M059J (cell line): ENCODE measurements at regions not wholly inside any gene's neighbourhood (a gene's known extent, or its start where the extent isn't known, plus 50 kb on each side); places are given as distances from the start of the nearest gene placed in this dataset.

Experiments
- DNase-seq: peaks from one replicate; pipeline ENCODE4 v3.0.0-alpha.2; 2012; ENCODE audit warnings: low read depth

DNA sequence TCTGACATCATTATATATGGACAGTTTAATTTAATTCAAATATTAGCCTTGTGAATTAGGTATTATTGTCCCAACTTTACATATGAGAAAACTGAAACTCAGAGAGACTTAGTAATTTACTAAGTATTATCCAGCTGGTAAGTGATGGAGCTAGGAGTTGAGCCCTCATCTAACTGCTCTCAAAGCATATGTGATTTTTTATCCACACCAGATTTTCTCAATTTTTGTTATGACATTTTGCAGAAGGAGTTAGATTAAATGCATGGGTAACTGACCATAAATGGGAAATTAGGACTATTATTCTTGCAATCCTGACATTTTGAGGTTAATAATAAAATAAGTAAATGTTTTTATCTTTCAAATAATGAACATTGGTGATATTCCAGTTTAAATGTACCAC lies 778.3 kb upstream of the SORCS1 start:
- no peak for DNase-seq

DNA sequence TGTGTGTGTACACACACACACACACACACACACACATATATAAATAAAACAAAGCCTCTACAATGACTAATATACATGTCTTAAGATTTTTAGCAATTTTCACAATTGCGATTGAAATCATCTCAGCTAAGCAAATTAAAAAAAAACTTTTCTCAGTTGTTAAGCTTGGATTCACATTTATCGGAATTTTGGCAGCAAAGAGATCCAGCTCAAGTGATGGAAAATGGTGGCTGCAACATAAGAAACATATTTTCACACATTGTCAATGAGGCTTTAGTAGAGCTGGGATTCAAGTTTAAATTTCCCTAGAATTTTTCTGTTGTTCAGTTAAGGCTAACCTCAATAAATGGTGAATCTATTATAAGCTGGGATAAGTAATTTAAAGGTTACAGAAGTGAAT lies 768.6 kb upstream of the SORCS1 start:
- DNase-seq, result no peak

DNA sequence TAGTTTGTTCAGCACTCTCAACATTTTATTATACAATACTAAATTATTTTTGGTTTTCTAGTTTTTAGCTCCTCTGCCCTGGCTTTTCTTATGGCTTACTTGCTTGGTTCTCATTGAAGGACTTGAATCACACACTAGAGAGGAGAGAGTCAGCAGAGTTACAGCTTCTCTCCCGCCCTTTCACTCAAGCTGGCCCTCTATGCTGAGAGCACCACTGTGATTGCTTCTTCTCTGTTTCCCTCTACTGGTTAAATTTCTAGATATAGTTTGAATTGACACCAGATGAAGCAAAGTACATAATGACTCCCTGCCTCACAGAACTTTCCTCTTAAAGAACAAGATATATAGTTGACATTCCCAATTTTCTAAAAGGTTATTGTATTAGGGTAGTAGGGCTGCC lies 767.3 kb upstream of the SORCS1 start:
- no peak for DNase-seq

DNA sequence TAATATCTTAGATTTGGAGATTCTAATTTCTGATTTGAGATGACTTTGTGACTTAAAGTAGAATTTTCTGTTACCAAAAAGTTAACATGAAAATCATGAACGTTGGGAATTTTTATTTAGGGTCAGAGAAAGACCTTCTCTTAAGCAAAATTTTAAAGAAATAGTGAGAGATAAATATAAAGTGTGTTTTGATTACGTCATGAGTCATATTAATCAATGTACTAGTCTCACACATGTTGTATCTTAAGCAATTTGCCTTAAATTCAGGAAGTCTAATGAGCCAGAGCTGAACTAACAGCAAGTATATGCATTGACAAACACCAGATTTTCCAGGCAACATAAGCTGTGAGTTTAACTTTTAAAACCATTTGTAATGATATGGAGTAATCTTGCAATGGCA lies 765.5 kb upstream of the SORCS1 start:
- DNase-seq, result no peak

DNA sequence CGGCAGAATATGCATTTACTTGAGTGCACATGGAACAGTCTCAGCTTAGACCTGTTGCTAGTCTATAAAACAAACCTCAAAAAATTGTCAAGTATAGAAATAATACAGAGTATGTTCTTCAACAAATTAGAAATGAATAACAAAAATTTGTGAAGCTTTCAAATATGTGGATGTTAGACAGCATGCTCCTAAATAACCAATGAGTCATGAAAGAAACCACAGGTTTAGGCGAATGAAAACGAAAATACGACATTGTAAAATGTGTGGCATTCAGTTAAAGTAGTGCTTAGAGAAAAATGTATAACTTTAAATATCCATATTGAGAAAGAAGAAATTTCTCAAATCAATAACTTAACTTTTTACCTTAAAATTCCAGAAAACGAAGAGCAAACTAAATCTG lies 760.0 kb upstream of the SORCS1 start:
- peak; percentile 22 for DNase-seq

DNA sequence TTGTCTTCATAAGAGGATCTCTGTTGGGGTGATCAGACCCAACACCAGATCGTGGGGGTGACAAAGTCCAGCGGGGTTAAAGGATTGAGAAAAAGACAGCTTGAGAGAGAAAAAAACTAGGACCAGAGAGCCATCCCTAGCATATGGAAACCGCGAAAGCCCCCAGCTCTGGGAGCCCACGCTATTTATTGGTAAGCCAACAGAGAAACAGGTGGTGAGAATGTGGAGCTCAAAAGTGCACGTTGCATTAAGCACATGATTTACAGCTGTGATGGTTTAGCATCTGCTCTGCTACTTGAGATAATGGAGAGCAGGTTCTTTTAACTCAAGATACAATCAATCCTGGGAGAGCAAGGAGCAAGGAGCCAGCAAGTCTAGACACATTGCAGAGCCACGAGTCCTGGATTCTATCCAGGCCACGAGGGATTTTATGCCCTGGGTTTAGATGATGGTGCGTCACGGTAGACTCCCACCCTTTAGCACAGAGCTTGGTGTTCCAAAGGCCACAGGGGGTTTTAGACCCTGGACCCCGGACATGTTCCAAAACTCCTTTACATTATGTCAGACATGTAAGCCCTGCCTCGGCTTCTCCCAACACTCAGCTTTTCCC lies 755.2 kb upstream of the SORCS1 start:
- no peak for DNase-seq

DNA sequence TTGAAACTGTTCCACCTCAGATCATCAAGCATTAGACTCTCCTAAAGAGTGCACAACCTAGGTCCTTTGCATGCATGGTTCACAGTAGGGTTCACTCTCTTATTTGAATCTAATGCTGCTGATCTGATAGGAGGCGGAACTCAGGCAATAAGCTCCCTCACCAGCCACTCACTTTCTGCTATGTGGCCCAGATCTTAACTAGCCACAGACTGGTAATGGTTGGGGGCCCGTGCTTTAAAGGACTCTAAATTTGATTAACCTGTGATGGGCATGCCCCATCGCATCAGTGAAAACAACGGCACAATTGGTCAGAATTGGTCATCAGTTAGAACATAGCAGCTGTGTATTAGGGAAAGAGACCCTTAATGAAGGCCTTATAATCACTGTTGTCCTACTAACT lies 753.7 kb upstream of the SORCS1 start:
- DNase-seq, result no peak

DNA sequence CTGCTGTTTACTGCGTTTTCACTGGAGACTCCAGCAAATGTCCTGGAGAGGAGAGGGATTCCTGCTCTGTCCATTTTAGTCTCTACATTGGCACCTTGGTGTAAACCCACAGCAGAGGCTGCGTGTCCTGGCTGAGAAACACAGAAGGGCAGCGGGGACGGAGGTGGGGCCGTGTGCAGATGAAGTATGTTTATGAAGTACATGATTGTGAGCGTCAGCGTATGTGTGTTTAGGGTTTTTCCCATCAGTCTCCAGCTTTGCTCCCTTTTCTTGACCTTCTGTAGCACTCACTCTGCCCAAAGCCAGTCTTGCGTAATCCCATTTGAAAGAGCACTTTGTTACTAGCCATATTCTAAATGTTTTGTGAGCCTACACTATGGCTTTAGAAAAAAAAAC lies 750.7 kb upstream of the SORCS1 start:
- DNase-seq, result peak; percentile 14

DNA sequence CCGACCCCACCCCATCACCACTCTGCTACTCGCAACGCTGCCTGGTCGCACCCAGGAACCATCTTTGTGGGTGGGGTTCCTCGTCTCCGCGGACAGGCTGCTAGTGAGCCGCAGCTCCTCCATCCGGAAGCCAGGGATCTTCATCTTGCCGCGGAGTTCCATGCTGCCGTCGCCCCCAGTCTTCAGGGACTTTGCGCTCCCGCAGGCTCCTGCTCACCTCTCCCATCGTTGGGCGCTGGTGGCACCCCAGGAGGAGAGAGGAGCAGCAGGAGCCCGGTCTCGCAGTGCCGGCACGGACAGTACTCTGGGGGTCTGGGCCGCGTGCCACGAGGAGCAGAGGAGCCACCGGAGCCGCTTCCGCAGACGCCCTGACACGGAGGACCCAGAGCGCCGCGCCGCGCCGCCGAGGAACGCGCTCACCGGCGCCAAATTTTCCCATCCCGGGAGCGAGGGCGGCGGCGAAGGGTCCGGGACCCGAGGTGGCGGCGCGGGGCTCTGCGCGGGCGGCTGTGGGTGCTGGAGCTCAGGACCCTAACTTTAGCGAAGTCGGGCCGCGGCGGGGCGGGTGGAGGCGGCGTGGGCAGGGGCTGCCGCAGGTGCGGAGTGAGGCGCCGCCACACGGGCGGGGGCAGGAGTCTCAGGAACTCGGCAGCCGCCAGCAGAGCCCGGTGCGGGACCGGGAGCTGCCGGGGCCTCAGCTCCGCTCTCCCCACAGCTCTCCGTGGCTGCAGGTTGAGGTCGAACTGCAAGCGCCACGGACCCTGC lies 750.1 kb upstream of the SORCS1 start:
- no peak for DNase-seq

DNA sequence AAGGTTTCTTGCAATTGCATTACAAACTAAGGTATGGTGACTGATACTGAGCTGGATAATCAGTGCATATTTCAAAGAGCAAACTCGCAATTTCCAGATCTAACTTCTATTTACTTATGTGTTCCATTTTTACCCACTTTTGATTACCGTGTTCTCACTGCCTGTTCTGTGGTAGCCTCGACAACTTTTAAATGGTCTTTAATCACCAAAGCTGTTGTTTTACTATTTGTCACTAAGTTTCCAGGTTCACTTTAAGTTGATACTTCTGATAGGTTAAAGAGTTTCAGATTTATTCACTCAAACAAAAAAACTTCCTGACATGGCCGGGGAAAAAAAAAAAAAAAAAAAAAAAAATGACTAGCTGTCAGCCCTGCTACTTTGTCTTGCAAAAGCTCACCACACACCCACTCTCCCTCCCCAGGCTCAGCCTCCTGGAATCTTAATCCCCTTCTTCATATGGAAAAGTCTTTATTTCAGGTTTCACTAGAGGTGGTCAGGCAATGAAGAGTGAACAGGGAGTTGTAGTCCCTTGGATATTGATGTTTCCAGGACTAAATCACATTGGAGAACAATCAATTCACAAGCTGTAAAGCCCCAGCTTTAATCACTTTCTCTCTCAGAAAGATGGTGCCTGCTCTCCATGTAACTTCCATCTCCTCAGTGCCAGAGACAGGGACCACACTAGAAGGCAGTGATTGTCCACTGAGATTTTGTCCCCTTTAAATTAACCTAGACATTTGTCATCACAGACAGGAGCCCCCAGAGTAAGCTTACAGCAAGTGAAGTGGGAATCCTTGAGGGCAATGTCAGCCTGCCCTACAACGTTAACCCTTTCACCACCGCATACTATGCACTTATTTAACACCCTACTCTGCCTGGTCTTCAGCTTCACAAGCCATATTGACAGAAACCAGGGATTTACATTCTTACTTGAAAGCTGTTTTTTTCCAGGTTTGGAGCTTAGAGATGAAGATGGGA lies 749.1 kb upstream of the SORCS1 start:
- no peak for DNase-seq

DNA sequence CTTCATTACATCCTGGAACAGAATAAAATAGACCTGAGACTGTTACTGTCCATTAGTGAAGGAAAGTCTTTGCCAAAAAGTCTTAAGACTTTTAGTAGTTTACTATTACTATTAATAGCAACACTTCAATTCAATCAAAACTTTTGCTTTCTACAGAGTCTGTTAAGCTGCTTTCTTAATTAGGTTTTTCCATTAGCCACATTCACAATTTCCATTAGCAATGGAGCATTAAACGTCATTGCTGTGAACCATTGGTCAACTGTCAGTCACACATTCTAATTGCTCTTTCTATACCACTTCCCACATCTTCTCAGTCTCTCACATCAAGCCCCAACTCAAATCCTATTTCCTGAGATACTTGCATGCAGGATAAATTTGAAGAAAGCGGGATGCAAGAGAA lies 736.6 kb upstream of the SORCS1 start:
- DNase-seq, result no peak

DNA sequence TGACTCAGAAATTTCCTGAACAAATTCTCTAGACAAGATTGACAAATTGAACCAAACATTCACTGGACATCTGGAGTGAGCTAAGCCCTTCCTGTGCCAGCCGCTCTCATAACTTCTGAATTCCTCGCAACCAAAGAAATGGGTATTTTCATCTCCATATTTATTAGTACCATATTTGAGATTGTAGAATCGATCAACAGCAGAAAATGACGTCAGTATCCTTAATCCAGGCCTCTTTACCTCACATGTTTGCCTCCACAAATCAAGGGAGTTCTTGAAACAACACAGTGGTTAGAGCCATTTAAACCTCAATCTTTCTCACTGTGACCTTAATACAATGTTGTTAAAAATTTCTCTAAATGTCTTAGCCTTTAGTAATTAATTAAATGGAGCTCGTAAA lies 735.6 kb upstream of the SORCS1 start:
- DNase-seq, result no peak

DNA sequence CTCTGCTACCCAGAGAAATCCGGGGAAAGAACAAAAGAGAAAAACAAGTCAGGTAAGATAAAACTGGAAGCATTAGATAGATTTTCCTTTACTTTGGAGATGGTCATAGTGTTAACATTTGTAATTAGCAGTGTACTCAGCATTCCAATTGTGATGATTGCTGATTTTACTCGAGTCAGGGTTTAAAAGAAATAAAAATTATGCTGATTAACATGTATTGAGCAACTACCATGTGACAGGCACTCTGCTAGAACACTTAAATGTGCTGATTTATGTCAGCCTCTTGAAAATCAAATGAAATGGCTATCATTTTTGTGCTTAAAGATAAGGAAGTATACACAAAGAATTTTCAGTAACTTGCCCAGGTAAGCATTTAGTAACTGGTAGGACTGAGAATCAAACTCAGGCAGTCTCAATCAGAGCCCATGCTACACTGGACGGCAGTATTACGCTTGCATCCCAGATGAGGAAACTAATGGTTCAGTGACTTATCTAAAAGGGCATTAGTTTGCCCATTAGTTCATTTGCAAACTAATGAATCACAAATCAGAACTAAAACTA lies 735.1 kb upstream of the SORCS1 start:
- no peak for DNase-seq

DNA sequence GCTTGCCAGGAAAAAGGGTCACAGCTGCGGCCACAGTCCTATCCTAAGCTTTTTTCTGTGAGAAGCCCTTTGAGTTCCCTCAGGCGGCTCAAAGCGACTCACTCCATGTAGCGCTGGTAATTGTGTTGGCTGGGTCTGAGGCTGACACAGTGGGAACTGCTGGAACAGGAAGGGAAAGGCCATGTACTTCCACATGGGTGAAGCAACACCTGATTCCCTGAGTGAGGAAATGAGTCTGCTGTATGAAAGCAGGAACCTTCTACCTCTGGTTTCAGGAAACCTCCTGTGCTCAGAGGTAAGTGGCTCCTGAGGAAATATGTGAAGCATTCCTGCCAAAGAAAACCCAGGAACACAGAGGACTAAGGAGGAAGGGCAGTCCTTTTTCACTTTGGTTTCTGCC lies 734.6 kb upstream of the SORCS1 start:
- peak; percentile 54 for DNase-seq

DNA sequence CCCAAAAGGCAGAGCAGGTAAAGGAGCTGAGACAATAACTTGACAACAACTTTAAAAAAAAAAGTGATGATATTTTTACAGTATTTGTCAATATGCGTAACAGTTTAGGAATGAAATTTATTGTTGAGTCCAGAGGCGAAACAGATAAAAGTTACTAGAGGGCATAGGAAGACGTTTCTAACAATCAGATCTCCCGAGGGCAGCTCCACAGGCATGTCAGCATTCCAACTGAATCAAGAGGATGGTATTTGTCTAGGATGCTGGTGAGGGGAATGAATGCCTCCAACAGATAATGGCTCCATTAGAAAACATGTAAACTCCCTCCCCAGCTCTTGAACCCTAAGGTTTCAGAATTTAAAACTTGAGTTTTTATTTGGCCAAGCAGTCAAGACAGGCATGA lies 733.9 kb upstream of the SORCS1 start:
- peak; percentile 44 for DNase-seq

DNA sequence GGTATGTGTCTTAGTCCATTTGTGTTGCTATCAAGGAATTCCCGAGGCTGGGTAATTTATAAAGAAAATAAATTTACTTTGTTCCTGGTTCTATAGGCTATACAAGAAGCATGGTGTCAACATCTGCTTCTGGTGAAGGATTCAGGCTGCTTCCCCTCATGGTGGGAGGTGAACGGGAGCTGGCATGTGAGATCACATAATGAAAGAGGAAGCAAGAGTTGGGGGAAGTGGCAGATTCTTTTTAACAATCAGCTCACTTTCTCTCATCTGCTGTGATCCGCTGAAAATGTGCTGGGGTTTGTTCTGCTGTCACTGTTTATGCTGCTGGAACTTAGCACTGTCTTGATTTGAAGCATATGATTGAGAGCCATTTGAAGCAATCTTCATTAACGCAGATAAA lies 730.0 kb upstream of the SORCS1 start:
- no peak for DNase-seq

DNA sequence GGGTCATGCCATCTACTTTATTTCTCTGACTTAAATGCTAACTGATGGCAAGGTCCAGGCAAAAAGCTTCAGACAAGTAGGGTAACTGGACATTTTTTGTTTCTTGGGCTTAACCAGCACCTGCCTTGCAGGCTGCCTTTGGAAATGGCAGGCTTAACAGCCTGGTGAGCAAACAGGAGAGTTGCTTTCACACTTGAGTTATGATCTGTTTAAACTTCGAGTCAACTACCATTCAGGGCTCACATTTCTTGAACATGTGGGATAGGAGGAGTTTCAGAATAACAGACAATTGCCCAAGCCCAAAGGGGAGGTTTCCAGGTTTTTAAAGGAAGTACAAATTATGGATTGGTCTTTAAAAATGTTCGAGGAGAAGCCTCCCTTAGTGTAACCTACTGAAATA lies 724.6 kb upstream of the SORCS1 start:
- no peak for DNase-seq

DNA sequence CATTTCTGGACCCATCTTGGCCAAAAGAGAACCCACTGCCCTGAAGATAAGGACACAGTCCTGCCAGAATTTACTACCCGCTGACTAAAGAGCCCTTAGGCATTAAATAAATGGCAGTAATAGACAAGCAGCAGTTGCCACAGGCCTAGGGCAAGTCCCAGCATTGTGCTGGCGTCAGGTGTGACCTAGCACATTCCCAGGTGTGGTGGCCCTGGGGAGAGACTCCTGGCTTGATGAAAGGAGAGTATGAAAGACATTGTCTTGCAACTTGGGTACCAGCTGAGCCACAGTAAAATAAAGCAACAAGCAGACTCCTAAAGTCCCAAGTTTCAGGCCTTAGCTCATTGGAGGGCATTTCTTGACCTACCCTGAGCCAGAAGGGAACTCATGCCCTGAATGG lies 715.7 kb upstream of the SORCS1 start:
- DNase-seq, result no peak

DNA sequence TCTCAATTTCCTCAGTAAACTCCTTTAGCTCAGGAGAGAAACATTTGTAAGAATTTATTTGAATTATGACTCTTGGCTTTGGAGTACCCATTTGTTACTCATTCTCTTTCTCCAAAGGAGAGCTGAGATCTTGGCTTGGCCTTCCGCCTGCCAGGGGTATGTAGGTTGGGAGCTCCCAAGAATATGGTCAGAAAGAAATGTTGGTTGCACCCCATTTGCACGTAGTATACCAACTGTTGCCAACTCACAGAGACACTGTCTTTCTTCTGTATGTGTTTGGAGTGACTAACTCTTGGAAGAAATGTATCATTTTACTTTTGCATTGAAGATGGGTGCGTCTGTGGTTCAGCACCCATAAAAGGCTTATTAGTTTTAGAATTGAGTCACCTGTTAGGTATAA lies 708.5 kb upstream of the SORCS1 start:
- no peak for DNase-seq

DNA sequence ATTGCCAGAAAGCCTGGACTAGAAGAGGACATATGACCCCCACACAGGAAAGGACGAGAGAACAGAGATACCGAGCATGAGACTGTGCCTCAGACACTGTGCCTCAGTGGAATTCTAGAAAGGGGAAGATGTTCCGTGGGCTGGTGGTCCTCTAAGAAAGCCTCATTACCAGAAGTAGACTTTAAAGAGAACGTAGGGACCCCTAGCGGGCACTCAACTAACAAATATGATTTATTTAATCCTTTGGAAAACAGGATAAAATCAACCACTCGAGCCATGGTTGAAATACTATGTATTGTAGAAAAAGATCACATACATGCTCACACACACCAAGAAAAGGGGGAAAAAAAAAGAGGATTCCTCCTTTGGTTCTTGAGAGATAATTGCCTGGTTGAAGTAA lies 701.2 kb upstream of the SORCS1 start:
- no peak for DNase-seq

DNA sequence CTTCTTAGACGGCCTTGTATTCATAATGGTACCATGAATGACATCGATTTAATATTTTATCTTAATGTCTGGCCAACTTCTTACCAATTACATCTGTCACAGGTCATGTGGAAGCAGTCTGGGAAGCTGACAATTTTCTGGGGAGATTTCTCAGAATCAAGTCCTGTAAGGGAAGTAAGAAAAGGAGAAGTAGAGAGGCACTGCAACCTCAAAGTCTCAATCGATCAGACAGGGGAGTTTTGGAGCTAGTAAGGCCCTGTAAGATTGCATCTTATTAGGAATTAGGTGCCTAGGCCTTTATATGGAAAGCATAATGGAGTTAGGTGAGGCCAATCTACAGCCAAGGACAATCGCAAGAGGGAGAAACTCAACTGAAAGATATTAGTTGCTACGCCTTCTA lies 694.6 kb upstream of the SORCS1 start:
- no peak for DNase-seq

DNA sequence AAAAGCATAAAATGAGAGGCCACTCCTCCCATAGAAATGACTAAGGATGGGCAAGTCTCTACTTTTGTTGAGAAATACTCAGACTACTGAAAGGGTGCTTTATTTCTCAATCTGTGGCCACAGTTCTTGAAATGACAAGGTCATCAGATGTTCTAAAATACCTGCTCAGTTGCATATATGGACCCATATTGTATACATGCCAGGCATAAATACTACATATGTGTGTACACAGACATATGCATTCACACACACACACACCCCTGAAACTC lies 691.5 kb upstream of the SORCS1 start:
- DNase-seq, result no peak
